ENCODE measurements at regions not wholly inside any gene's neighbourhood (a gene's known extent, or its start where the extent isn't known, plus 50 kb on each side); places are given as distances from the start of the nearest gene placed in this dataset.
"Not testable (repeated sequence)": the region's sequence is repeated elsewhere in the genome, so short reads cannot be mapped to it uniquely, and the experiment has no call there.

- DNase-seq: no peak
Measured at GRCh38 chr22:40094485-40094884, 83.2 kb upstream of the TNRC6B start.

GRCh38 chr22:40099887-40100286 lies 77.8 kb upstream of the TNRC6B start:
- not testable (repeated sequence) for DNase-seq

GRCh38 chr22:40105755-40106154 lies 72.0 kb upstream of the TNRC6B start:
- no peak for DNase-seq

GRCh38 chr22:40107244-40107643 lies 70.5 kb upstream of the TNRC6B start:
- peak; percentile 11 for DNase-seq

- DNase-seq: peak; percentile 7
Measured at GRCh38 chr22:40107851-40108378, 69.8 kb upstream of the TNRC6B start.

GRCh38 chr22:40108396-40108795 lies 69.3 kb upstream of the TNRC6B start:
- no peak for DNase-seq

- DNase-seq: not testable (repeated sequence)
Measured at GRCh38 chr22:40108926-40109325, 68.8 kb upstream of the TNRC6B start.

GRCh38 chr22:40111451-40111850 lies 66.3 kb upstream of the TNRC6B start:
- DNase-seq: no peak

- DNase-seq: no peak
Measured at GRCh38 chr22:40112595-40112994, 65.1 kb upstream of the TNRC6B start.

GRCh38 chr22:40113696-40114095 lies 64.0 kb upstream of the TNRC6B start:
- DNase-seq: no peak

- DNase-seq: no peak
Measured at GRCh38 chr22:40114411-40114810, 63.3 kb upstream of the TNRC6B start.

GRCh38 chr22:40116496-40117200 lies 61.1 kb upstream of the TNRC6B start:
- no peak for DNase-seq

GRCh38 chr22:40118979-40119378 lies 58.7 kb upstream of the TNRC6B start:
- no peak for DNase-seq

- no peak for DNase-seq
Measured at GRCh38 chr22:40120848-40121247, 56.9 kb upstream of the TNRC6B start.

- DNase-seq: no peak
Measured at GRCh38 chr22:40121461-40121860, 56.3 kb upstream of the TNRC6B start.

- DNase-seq: no peak
Measured at GRCh38 chr22:40122792-40123191, 54.9 kb upstream of the TNRC6B start.

GRCh38 chr22:40123387-40123786 lies 54.3 kb upstream of the TNRC6B start:
- no peak for DNase-seq

Measured in kidney glomerular epithelial cell (primary cell).